K562 (cell line): ENCODE measurements at regions not wholly inside any gene's neighbourhood (a gene's known extent, or its start where the extent isn't known, plus 50 kb on each side); places are given as distances from the start of the nearest gene placed in this dataset.

Experiments
- ARHGAP35 ChIP-seq: fragments of 450-650 bp; IDR thresholded peaks from 2 replicates; pipeline ENCODE4 v1.6.1; 2018; ENCODE audit not compliant: partially characterized antibody
- CC2D1A ChIP-seq: fragments of 450-650 bp; IDR thresholded peaks from 2 replicates; pipeline ENCODE4 v1.6.1; 2017; ENCODE audit warnings: mild to moderate bottlenecking
- ELK1 ChIP-seq: sonication (generic); formaldehyde crosslinking; IDR thresholded peaks from 2 replicates; pipeline ENCODE4 v1.8.1; 2022; ENCODE audit warnings: missing genetic modification reagents
- FOXA3 ChIP-seq, 2 experiments: fragments of 450-650 bp in 1 of 2; sonication (generic) in 1 of 2; formaldehyde crosslinking; IDR thresholded peaks in 1 of 2; conservative IDR thresholded peaks in 1 of 2; 2 replicates each; pipeline versions ENCODE4 v1.4.0 to v1.8.0; 2020 to 2022; ENCODE audit warnings: mild to moderate bottlenecking in 2 of 2, missing genetic modification reagents in 1 of 2
- FOXM1 ChIP-seq, 2 experiments: fragments of 450-650 bp in 1 of 2; sonication (generic) in 1 of 2; formaldehyde crosslinking in 1 of 2; IDR thresholded peaks; 2 replicates each; pipeline versions ENCODE4 v1.6.1 to v1.9.0; 2017 to 2022; ENCODE audit warnings: low read depth in 2 of 2, mild to moderate bottlenecking in 2 of 2, missing genetic modification reagents in 1 of 2, moderate library complexity in 1 of 2
- IRF2 ChIP-seq: sonication (generic); formaldehyde crosslinking; IDR thresholded peaks from 2 replicates; pipeline ENCODE4 v1.8.1; 2022; ENCODE audit warnings: mild to moderate bottlenecking, missing genetic modification reagents
- LARP7 ChIP-seq: fragments of 450-650 bp; IDR thresholded peaks from 2 replicates; pipeline ENCODE4 v1.6.1; 2016
- MLX ChIP-seq, 2 experiments: fragments of 450-650 bp in 1 of 2; sonication (generic) in 1 of 2; formaldehyde crosslinking; conservative IDR thresholded peaks; 2 replicates each; pipeline versions ENCODE4 v1.4.0 to v1.8.1; 2020 to 2022; ENCODE audit warnings: mild to moderate bottlenecking in 1 of 2, missing genetic modification reagents in 1 of 2
- NR2C2 ChIP-seq, 2 experiments: fragments of 200-800 bp in 1 of 2; sonication (Bioruptor generic) in 1 of 2; sonication (generic) in 1 of 2; formaldehyde crosslinking in 1 of 2; IDR thresholded peaks; 2 replicates each; pipeline versions ENCODE4 v1.6.1 to v1.8.0; 2016 to 2022; ENCODE audit warnings: mild to moderate bottlenecking in 1 of 2, missing compliant biosample characterization in 1 of 2, missing genetic modification characterization in 1 of 2, missing genetic modification reagents in 1 of 2
- SMC3 ChIP-seq: conservative IDR thresholded peaks from 2 replicates; pipeline ENCODE4 v1.6.1; 2011; ENCODE audit warnings: low read depth, low read length, improper control_type of control experiment; ENCODE audit not compliant: insufficient read depth
- TCFL5 ChIP-seq: fragments of 250-450 bp; sonication (Bioruptor Pico); conservative IDR thresholded peaks from 2 replicates; pipeline ENCODE4 v1.6.1; 2021; ENCODE audit warnings: mild to moderate bottlenecking, moderate library complexity, matching md5 sums
- ZBTB11 ChIP-seq, 3 experiments: fragments of 200-800 bp in 1 of 3; fragments of 250-450 bp in 1 of 3; fragments of 450-650 bp in 1 of 3; sonication (Bioruptor Pico) in 1 of 3; sonication (Bioruptor generic) in 1 of 3; formaldehyde crosslinking in 1 of 3; IDR thresholded peaks; 2 replicates each; pipeline versions ENCODE4 v1.6.1 to v1.8.0; 2016 to 2022; ENCODE audit warnings: mild to moderate bottlenecking in 2 of 3, missing genetic modification characterization in 2 of 3, missing compliant biosample characterization in 1 of 3, moderate library complexity in 1 of 3
- ZC3H4 ChIP-seq: sonication (generic); formaldehyde crosslinking; IDR thresholded peaks from 2 replicates; pipeline ENCODE4 v1.9.0; 2021; ENCODE audit warnings: missing genetic modification reagents, borderline replicate concordance
- ZFX ChIP-seq: sonication (generic); formaldehyde crosslinking; IDR thresholded peaks from 2 replicates; pipeline ENCODE4 v1.8.0; 2022; ENCODE audit warnings: mild to moderate bottlenecking, missing genetic modification reagents, moderate library complexity
- ZNF444 ChIP-seq: fragments of 250-450 bp; sonication (Bioruptor Pico); IDR thresholded peaks from 2 replicates; pipeline ENCODE4 v1.4.0; 2020; ENCODE audit warnings: mild to moderate bottlenecking, moderate library complexity
- ZNF512 ChIP-seq: IDR thresholded peaks from 2 replicates; pipeline ENCODE4 v1.6.1; 2016; ENCODE audit warnings: missing genetic modification characterization, missing compliant biosample characterization

- TF ChIP-seq ZBTB11 (CRISPR knock-in tag; IDR thresholded peaks at IDR 0.05) (no peak), CC2D1A (no peak), FOXA3 (CRISPR knock-in tag; conservative IDR thresholded peaks at IDR 0.05 in 1 of 2, IDR thresholded peaks at IDR 0.05 in 1 of 2) (no peak), MLX (CRISPR knock-in tag; conservative IDR thresholded peaks at IDR 0.05) (no peak), LARP7 (no peak), ELK1 (CRISPR knock-in tag) (no peak), IRF2 (CRISPR knock-in tag) (no peak), FOXM1 (IDR thresholded peaks at IDR 0.05; ENCODE audit: low read depth) (no peak), FOXM1 (CRISPR knock-in tag; IDR thresholded peaks at IDR 0.05; ENCODE audit: low read depth) (no peak), SMC3 (no peak), ZC3H4 (CRISPR knock-in tag) (no peak), ZNF444 (no peak), NR2C2 (CRISPR knock-in tag; IDR thresholded peaks at IDR 0.05) (no peak), NR2C2 (tag; IDR thresholded peaks at IDR 0.05) (no peak), ARHGAP35 (no peak), ZFX (CRISPR knock-in tag) (no peak), ZNF512 (tag) (no peak), TCFL5 (CRISPR knock-in tag) (no peak)
- TF ChIP-seq, all 486 proteins: peak for 0
Observed at GRCh38 chr14:38090506-38090905, 117.2 kb upstream of the SSTR1 start (continued).
